ENCODE measurements at regions not wholly inside any gene's neighbourhood (a gene's known extent, or its start where the extent isn't known, plus 50 kb on each side); places are given as distances from the start of the nearest gene placed in this dataset.

- TF ChIP-seq FOXM1 (IDR thresholded peaks at IDR 0.05; ENCODE audit: borderline replicate concordance, low read depth), result no peak
- no peak for TF ChIP-seq ZBTB7A (IDR thresholded peaks at IDR 0.05; ENCODE audit: low read depth)
- TF ChIP-seq CEBPB (IDR thresholded peaks at IDR 0.05), result no peak
- TF ChIP-seq EGR1 (IDR thresholded peaks at IDR 0.05), result no peak
- no peak for TF ChIP-seq RAD21 (IDR thresholded peaks at IDR 0.05; ENCODE audit: low read depth)
- TF ChIP-seq TEAD4 (IDR thresholded peaks at IDR 0.05), result no peak
- no peak for TF ChIP-seq EP300 (IDR thresholded peaks at IDR 0.05; ENCODE audit: borderline replicate concordance)
- no peak for TF ChIP-seq TCF12 (IDR thresholded peaks at IDR 0.05; ENCODE audit: low read depth)
- no peak for TF ChIP-seq REST (IDR thresholded peaks at IDR 0.05; ENCODE audit: low read depth)
- TF ChIP-seq MAX (IDR thresholded peaks at IDR 0.05), result no peak
Observed at GRCh38 chr9:13737885-13738284, 458.4 kb upstream of the MPDZ start.
